AG04450 (cell line): ENCODE measurements at regions not wholly inside any gene's neighbourhood (a gene's known extent, or its start where the extent isn't known, plus 50 kb on each side); places are given as distances from the start of the nearest gene placed in this dataset.

Source experiments
- CTCF ChIA-PET: fragments of 300-600, 350-600 bp; formaldehyde crosslinking; extraction: SDS; loops from one replicate; lab custom pipeline; 2022; ENCODE audit warnings: antibody characterized with exemption, inconsistent platforms; lab: Charles Lee
- POLR2A ChIA-PET: fragments of 350-600 bp; formaldehyde crosslinking; extraction: SDS; loops from one replicate; lab custom pipeline; 2021; ENCODE audit warnings: antibody characterized with exemption, inconsistent platforms; lab: Yijun Ruan, JAX
- DNase-seq: peaks from one replicate; pipeline ENCODE4 v3.0.0-alpha.2; 2011; ENCODE audit warnings: low read depth, low spot score
- H3K27ac ChIP-seq: one replicate; pipeline ENCODE4 v1.5.1; 2012; ENCODE audit warnings: low read depth, low read length, control low read depth
- H3K27me3 ChIP-seq: one replicate; pipeline ENCODE4 v1.6.0; 2012; ENCODE audit warnings: low read length; ENCODE audit not compliant: control insufficient read depth, insufficient read depth
- H3K4me3 ChIP-seq: 2 replicates; pipeline ENCODE4 v1.5.1; 2011; ENCODE audit warnings: mild to moderate bottlenecking, low read depth, low read length, control low read depth
- H3K9me3 ChIP-seq: 2 replicates; pipeline ENCODE4 v1.5.1; 2012; ENCODE audit warnings: low read length; ENCODE audit not compliant: control insufficient read depth, insufficient read depth
- CTCF ChIP-seq: IDR thresholded peaks from 2 replicates; pipeline ENCODE4 v1.5.1; 2011; ENCODE audit warnings: low read depth, low read length, control low read depth, inconsistent platforms

GRCh38 chr4:123516576-123516975 is 120.0 kb downstream of the SPRY1 start:
- ChIA-PET POLR2A (interaction anchor here (0.5 kb wide), 1 partner anchor 1695 kb away, joined by 4 read pairs; no protein-coding TSS in a partner anchor), CTCF (no interaction called here)
- H3K27ac ChIP-seq: no peak overlapping the region

GRCh38 chr4:123517176-123517575 is 120.6 kb downstream of the SPRY1 start:
- POLR2A ChIA-PET: interaction anchor here (0.7 kb wide), 1 partner anchor 200 kb away, joined by 3 read pairs; no protein-coding TSS in a partner anchor
- Histone ChIP-seq H3K9me3 (no peaks in the 10 kb centered on the region), H3K4me3 (no peak overlapping the region), H3K27me3 (no peaks in the 10 kb centered on the region), H3K27ac (no peak overlapping the region)
- CTCF ChIA-PET: interaction anchor here (0.7 kb wide), 1 partner anchor 399 kb away, joined by 3 read pairs; no protein-coding TSS in a partner anchor
- no peak for TF ChIP-seq CTCF
- DNase-seq: no peak

More at GRCh38 chr4:123516576-123516975, 120.0 kb downstream of the SPRY1 start:
- H3K4me3 ChIP-seq: no peak overlapping the region
- TF ChIP-seq CTCF: no peak
- H3K27me3 ChIP-seq: no peaks in the 10 kb centered on the region
- no peaks in the 10 kb centered on the region for H3K9me3 ChIP-seq
- DNase-seq: no peak

- ChIA-PET POLR2A (no interaction called here), CTCF (no interaction called here)
- Histone ChIP-seq H3K4me3 (no peak overlapping the region), H3K27ac (no peak overlapping the region), H3K27me3 (no peaks in the 10 kb centered on the region), H3K9me3 (no peaks in the 10 kb centered on the region)
- TF ChIP-seq CTCF: no peak
- DNase-seq: peak; percentile 23
These were observed 121.4 kb downstream of the SPRY1 start for GRCh38 chr4:123517971-123518370.

- TF ChIP-seq CTCF: no peak
- no peak overlapping the region for H3K4me3 ChIP-seq
- H3K27me3 ChIP-seq: no peaks in the 10 kb centered on the region
- H3K9me3 ChIP-seq: no peaks in the 10 kb centered on the region
- ChIA-PET CTCF (interaction anchor here (0.6 kb wide), 1 partner anchor 257 kb away, joined by 3 read pairs; no protein-coding TSS in a partner anchor), POLR2A (no interaction called here)
- no peak overlapping the region for H3K27ac ChIP-seq
- no peak for DNase-seq
These were observed 123.7 kb downstream of the SPRY1 start for GRCh38 chr4:123520325-123520724.

GRCh38 chr4:123522081-123522480 is 125.5 kb downstream of the SPRY1 start:
- no peak overlapping the region for H3K4me3 ChIP-seq
- CTCF ChIA-PET: no interaction called here
- H3K27ac ChIP-seq: no peak overlapping the region
- no peaks in the 10 kb centered on the region for H3K27me3 ChIP-seq
- no peak for DNase-seq
- no peak for TF ChIP-seq CTCF
- H3K9me3 ChIP-seq: no peaks in the 10 kb centered on the region
- POLR2A ChIA-PET: no interaction called here
